Endodermal cell (in vitro differentiated cells): ENCODE measurements at regions not wholly inside any gene's neighbourhood (a gene's known extent, or its start where the extent isn't known, plus 50 kb on each side); places are given as distances from the start of the nearest gene placed in this dataset.

Source experiments
- DNase-seq: peaks from one replicate; pipeline ENCODE4 v3.0.0-alpha.2; 2017
- H3K27ac ChIP-seq: 2 replicates; pipeline ENCODE4 v1.5.1; 2013; ENCODE audit warnings: mild to moderate bottlenecking, low read depth, low read length, moderate library complexity
- H3K27me3 ChIP-seq: 2 replicates; pipeline ENCODE4 v1.6.1; 2013; ENCODE audit warnings: mild to moderate bottlenecking, low read length, moderate library complexity; ENCODE audit not compliant: insufficient read depth, control insufficient read depth, poor library complexity, severe bottlenecking
- H3K36me3 ChIP-seq: 2 replicates; pipeline ENCODE4 v1.7.0; 2013; ENCODE audit warnings: mild to moderate bottlenecking, low read length, moderate library complexity; ENCODE audit not compliant: control insufficient read depth, insufficient read depth
- H3K4me1 ChIP-seq: one replicate; pipeline ENCODE4 v1.7.0; 2013; ENCODE audit warnings: low read length; ENCODE audit not compliant: control insufficient read depth, insufficient read depth
- H3K4me3 ChIP-seq: 2 replicates; pipeline ENCODE4 v1.5.1; 2013; ENCODE audit warnings: mild to moderate bottlenecking, low read length, moderate library complexity
- H3K9ac ChIP-seq: 2 replicates; pipeline ENCODE4 v1.6.1; 2013; ENCODE audit warnings: mild to moderate bottlenecking, low read length, moderate library complexity; ENCODE audit not compliant: poor library complexity, severe bottlenecking; ENCODE audit errors: extremely low read depth
- H3K9me3 ChIP-seq: 2 replicates; pipeline ENCODE4 v1.6.1; 2013; ENCODE audit warnings: mild to moderate bottlenecking, low read length, moderate library complexity; ENCODE audit not compliant: control insufficient read depth
- H3K27ac Mint-ChIP-seq: 2 replicates; pipeline ENCODE4 v1.8.0; 2020; ENCODE audit warnings: mixed read lengths
- H3K27me3 Mint-ChIP-seq: 2 replicates; pipeline ENCODE4 v1.8.0; 2021; ENCODE audit warnings: mild to moderate bottlenecking, mixed read lengths; ENCODE audit not compliant: insufficient read depth
- H3K36me3 Mint-ChIP-seq: 2 replicates; pipeline ENCODE4 v1.8.0; 2020; ENCODE audit warnings: low read depth, mixed read lengths
- H3K4me1 Mint-ChIP-seq: 2 replicates; pipeline ENCODE4 v1.8.0; 2020; ENCODE audit warnings: mixed read lengths
- H3K4me3 Mint-ChIP-seq: 2 replicates; pipeline ENCODE4 v1.8.0; 2020; ENCODE audit warnings: mild to moderate bottlenecking, moderate library complexity, mixed read lengths
- H3K9me3 Mint-ChIP-seq: 2 replicates; pipeline ENCODE4 v1.8.0; 2020; ENCODE audit warnings: mild to moderate bottlenecking, mixed read lengths
- CTCF ChIP-seq: fragments of 200-600 bp; sonication (generic); conservative IDR thresholded peaks from 2 replicates; pipeline ENCODE4 v1.5.0; 2021; ENCODE audit warnings: antibody characterized with exemption, mild to moderate bottlenecking
- WGBS, 2 experiments: methylation state at CpG; one replicate each; pipeline versions ENCODE4 v1.1.5 to v1.1.7; 2013; ENCODE audit warnings: missing lambda C conversion rate in 2 of 2, mixed read lengths in 1 of 2; ENCODE audit not compliant: insufficient coverage in 1 of 2, insufficient read length in 1 of 2; 5-methylcytosine and 5-hydroxymethylcytosine counted together

- no peaks in the 10 kb centered on the region for H3K27me3 ChIP-seq
- H3K4me1 ChIP-seq, result peaks cover 25% of the 10 kb centered on the region
- peak overlapping the region; percentile 81 for H3K27ac ChIP-seq
- H3K4me3 ChIP-seq, result peak overlapping the region; percentile 36
- peaks cover 15% of the 10 kb centered on the region for H3K9me3 ChIP-seq
- Mint-ChIP-seq H3K4me3 (no peak overlapping the region), H3K36me3 (peaks cover 4% of the 10 kb centered on the region), H3K27me3 (peaks cover 54% of the 10 kb centered on the region), H3K4me1 (peaks cover 44% of the 10 kb centered on the region), H3K9me3 (peaks cover 12% of the 10 kb centered on the region), H3K27ac (no peak overlapping the region)
- no peak overlapping the region for H3K9ac ChIP-seq
- 62 to 66% methylated on average over 2 of the region's 2 CpGs for WGBS, 2 experiments
- no peak for DNase-seq
- H3K36me3 ChIP-seq, result no peaks in the 10 kb centered on the region
- no peak for TF ChIP-seq CTCF
Observed at GRCh38 chr20:11249683-11250082, 575.9 kb upstream of the JAG1 start.

GRCh38 chr20:11252447-11252846 is 578.6 kb upstream of the JAG1 start:
- H3K27ac ChIP-seq, result no peak overlapping the region
- H3K4me1 ChIP-seq, result peaks cover 15% of the 10 kb centered on the region
- Mint-ChIP-seq H3K36me3 (peaks cover 9% of the 10 kb centered on the region), H3K27me3 (peaks cover 47% of the 10 kb centered on the region), H3K9me3 (peaks cover 31% of the 10 kb centered on the region), H3K4me1 (peaks cover 28% of the 10 kb centered on the region), H3K27ac (no peak overlapping the region), H3K4me3 (no peak overlapping the region)
- H3K9ac ChIP-seq, result no peak overlapping the region
- no peak for DNase-seq
- H3K4me3 ChIP-seq, result no peak overlapping the region
- 100% methylated on average over 1 of the region's 1 CpG; no CpG with 5 or more reads in 1 of the 2 experiments for WGBS, 2 experiments
- TF ChIP-seq CTCF, result no peak
- no peaks in the 10 kb centered on the region for H3K36me3 ChIP-seq
- H3K27me3 ChIP-seq, result no peaks in the 10 kb centered on the region
- H3K9me3 ChIP-seq, result peaks cover 27% of the 10 kb centered on the region

- Histone ChIP-seq H3K9ac (no peak overlapping the region), H3K27ac (no peak overlapping the region), H3K4me1 (no peaks in the 10 kb centered on the region), H3K27me3 (no peaks in the 10 kb centered on the region), H3K4me3 (no peak overlapping the region), H3K9me3 (peaks cover 40% of the 10 kb centered on the region), H3K36me3 (no peaks in the 10 kb centered on the region)
- Mint-ChIP-seq H3K9me3 (peaks cover 50% of the 10 kb centered on the region), H3K36me3 (peaks cover 10% of the 10 kb centered on the region), H3K27ac (no peak overlapping the region), H3K27me3 (peaks cover 41% of the 10 kb centered on the region), H3K4me1 (peaks cover 1% of the 10 kb centered on the region), H3K4me3 (no peak overlapping the region)
- no peak for DNase-seq
- WGBS, 2 experiments, result 94% methylated on average over 1 of the region's 1 CpG; no CpG with 5 or more reads in 1 of the 2 experiments
- TF ChIP-seq CTCF, result no peak
Observed at GRCh38 chr20:11255455-11255854, 581.7 kb upstream of the JAG1 start.
